ENCODE measurements at regions not wholly inside any gene's neighbourhood (a gene's known extent, or its start where the extent isn't known, plus 50 kb on each side); places are given as distances from the start of the nearest gene placed in this dataset.

DNA sequence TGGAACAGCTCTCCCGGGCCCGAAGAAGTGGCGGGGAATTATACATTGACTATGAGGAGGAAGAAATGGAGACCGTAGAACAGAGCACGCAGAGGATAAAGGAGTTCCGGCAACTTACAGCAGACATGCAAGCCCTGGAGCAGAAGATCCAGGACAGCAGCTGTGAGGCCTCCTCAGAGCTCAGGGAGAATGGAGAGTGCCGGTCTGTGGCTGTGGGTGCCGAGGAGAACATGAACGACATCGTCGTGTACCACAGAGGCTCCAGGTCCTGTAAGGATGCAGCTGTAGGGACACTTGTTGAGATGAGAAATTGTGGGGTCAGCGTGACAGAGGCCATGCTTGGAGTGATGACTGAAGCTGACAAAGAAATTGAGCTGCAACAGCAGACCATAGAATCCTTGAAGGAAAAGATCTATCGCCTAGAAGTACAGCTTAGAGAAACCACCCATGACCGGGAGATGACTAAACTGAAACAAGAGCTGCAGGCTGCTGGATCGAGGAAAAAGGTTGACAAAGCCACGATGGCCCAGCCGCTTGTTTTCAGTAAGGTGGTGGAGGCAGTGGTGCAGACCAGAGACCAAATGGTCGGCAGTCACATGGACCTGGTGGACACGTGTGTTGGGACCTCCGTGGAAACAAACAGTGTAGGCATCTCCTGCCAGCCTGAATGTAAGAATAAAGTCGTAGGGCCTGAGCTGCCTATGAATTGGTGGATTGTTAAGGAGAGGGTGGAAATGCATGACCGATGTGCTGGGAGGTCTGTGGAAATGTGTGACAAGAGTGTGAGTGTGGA lies 129.5 kb upstream of the DMRT1 start:
- CTCF ChIA-PET, result no interaction called here
- H3K27ac ChIP-seq, result peak overlapping the region; percentile 30; the same call in 1 of the 2 replicates
- TF ChIP-seq, protein P1, sequence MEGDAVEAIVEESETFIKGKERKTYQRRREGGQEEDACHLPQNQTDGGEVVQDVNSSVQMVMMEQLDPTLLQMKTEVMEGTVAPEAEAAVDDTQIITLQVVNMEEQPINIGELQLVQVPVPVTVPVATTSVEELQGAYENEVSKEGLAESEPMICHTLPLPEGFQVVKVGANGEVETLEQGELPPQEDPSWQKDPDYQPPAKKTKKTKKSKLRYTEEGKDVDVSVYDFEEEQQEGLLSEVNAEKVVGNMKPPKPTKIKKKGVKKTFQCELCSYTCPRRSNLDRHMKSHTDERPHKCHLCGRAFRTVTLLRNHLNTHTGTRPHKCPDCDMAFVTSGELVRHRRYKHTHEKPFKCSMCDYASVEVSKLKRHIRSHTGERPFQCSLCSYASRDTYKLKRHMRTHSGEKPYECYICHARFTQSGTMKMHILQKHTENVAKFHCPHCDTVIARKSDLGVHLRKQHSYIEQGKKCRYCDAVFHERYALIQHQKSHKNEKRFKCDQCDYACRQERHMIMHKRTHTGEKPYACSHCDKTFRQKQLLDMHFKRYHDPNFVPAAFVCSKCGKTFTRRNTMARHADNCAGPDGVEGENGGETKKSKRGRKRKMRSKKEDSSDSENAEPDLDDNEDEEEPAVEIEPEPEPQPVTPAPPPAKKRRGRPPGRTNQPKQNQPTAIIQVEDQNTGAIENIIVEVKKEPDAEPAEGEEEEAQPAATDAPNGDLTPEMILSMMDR (conservative IDR thresholded peaks at IDR 0.05; ENCODE audit: low read depth), result no peak
- POLR2A ChIA-PET (ENCODE audit: low non-redundant PET), result no interaction called here
- DNase-seq (ENCODE audit: low spot score), result no peak

DNA sequence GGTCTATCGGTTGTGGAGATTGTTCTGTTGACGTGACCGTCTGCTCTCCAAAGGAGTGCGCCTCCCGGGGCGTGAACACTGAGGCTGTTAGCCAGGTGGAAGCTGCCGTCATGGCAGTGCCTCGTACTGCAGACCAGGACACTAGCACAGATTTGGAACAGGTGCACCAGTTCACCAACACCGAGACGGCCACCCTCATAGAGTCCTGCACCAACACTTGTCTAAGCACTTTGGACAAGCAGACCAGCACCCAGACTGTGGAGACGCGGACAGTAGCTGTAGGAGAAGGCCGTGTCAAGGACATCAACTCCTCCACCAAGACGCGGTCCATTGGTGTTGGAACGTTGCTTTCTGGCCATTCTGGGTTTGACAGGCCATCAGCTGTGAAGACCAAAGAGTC lies 128.9 kb upstream of the DMRT1 start:
- ChIA-PET POLR2A (ENCODE audit: low non-redundant PET) (no interaction called here), CTCF (no interaction called here)
- DNase-seq (ENCODE audit: low spot score), result no peak
- H3K27ac ChIP-seq, result peak overlapping the region; percentile 30
- TF ChIP-seq, protein P1 (conservative IDR thresholded peaks at IDR 0.05; ENCODE audit: low read depth), result no peak

DNA sequence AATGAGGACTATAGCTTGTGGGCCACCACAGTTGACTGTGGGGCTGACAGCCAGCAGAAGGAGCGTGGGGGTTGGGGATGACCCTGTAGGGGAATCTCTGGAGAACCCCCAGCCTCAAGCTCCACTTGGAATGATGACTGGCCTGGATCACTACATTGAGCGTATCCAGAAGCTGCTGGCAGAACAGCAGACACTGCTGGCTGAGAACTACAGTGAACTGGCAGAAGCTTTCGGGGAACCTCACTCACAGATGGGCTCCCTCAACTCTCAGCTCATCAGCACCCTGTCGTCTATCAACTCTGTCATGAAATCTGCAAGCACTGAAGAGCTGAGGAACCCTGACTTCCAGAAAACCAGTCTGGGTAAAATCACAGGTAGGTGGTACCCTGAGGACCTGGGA lies 128.4 kb upstream of the DMRT1 start:
- peak overlapping the region; percentile 30 for H3K27ac ChIP-seq
- CTCF ChIA-PET, result no interaction called here
- DNase-seq (ENCODE audit: low spot score), result no peak
- POLR2A ChIA-PET (ENCODE audit: low non-redundant PET), result no interaction called here
- TF ChIP-seq, protein P1 (conservative IDR thresholded peaks at IDR 0.05; ENCODE audit: low read depth), result no peak

DNA sequence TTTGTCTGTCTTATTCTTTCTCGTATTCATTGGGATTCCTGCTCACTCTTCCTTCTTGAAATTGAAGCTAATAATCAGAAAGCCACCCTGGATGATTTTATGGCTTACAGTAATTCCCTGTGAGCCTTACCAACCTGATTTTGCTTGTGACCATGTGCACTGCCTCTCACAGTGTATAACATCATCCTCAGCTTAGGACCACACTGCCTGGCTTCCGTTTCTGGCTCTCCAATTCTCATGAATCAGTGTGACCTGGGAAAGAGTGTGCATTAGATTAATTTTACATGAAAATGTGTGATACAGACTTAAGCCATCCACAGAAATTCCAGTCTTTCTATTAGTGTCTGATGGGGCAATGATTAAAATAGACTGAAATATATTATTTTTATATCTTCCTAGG lies 126.8 kb upstream of the DMRT1 start:
- TF ChIP-seq, protein P1 (conservative IDR thresholded peaks at IDR 0.05; ENCODE audit: low read depth), result no peak
- POLR2A ChIA-PET (ENCODE audit: low non-redundant PET), result no interaction called here
- H3K27ac ChIP-seq, result no peak overlapping the region
- CTCF ChIA-PET, result no interaction called here
- no peak for DNase-seq (ENCODE audit: low spot score)

DNA sequence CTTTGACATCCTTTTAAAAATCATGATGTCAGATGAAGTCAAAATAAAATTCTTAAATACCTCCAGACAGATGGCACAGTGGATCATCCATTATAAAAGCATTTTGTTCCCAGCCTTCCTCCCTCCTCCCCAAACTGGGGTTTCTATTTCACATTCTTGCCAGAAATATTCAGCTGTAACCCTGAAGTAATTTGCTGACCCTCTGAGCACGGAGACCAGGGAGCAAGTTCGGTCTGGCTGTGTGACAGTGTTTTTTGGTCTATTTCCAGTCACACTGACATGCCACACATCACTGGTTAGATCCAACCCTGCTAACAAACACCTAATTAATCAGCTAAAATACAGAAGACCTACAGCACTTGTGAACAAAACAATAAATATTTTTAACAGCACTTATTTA lies 126.2 kb upstream of the DMRT1 start:
- no peak for DNase-seq (ENCODE audit: low spot score)
- ChIA-PET POLR2A (ENCODE audit: low non-redundant PET) (no interaction called here), CTCF (no interaction called here)
- TF ChIP-seq, protein P1 (conservative IDR thresholded peaks at IDR 0.05; ENCODE audit: low read depth), result no peak
- H3K27ac ChIP-seq, result no peak overlapping the region

DNA sequence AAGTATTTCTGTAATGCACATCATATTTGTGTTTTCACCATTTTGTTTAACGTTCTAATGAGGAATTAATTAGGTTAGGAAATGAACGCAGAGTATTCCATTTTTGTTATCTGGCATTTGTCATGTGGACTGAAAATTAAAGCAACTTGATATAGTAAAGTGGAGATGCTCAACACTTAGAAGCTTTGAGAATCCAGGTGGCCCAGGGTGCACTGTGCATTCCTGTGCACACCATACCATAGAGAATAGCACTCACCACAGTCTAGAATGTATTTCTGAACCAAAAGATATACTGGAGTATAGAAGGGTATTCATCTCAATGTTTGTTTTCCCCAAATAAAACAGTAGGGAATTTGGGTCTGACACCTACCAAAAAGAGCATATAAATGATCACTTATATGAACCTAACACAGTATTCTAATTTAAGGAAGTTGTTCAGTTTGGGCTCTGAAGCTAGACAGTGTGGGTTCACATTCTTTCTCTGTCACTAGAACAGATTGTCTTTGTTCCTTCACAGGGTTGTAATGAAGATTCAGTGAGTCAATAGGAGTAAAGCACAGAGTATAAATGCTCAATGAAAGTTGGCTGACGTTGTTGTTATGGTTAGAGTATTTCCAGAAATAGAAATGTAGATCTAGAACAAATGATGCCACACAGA lies 125.6 kb upstream of the DMRT1 start:
- H3K27ac ChIP-seq, result no peak overlapping the region
- TF ChIP-seq, protein P1 (conservative IDR thresholded peaks at IDR 0.05; ENCODE audit: low read depth), result no peak
- DNase-seq (ENCODE audit: low spot score), result no peak
- ChIA-PET POLR2A (ENCODE audit: low non-redundant PET) (no interaction called here), CTCF (no interaction called here)
